ENCODE measurements at regions not wholly inside any gene's neighbourhood (a gene's known extent, or its start where the extent isn't known, plus 50 kb on each side); places are given as distances from the start of the nearest gene placed in this dataset.

DNA sequence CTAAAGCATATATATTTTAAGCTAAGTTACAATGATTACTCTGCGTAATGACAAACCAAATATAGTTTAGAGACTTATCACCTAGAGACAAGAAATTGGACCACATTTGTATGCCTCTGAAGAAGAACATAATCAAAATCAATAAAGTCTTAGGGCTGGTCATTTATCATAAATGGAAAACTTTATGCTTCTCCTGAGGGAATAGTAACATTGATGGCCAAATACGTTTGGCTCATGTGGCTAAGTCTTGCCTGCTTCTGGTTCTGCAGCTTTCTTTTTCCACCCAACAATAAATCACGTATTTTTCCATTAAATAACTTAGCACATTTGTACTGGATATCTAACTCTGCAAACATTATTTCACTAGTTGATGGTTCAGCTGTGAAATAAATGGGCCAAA is 458.4 kb downstream of the SLITRK1 start:
- no peak overlapping the region for H3K27ac ChIP-seq
- TF ChIP-seq ZFX (IDR thresholded peaks at IDR 0.05) = no peak
- TF ChIP-seq, protein P1, sequence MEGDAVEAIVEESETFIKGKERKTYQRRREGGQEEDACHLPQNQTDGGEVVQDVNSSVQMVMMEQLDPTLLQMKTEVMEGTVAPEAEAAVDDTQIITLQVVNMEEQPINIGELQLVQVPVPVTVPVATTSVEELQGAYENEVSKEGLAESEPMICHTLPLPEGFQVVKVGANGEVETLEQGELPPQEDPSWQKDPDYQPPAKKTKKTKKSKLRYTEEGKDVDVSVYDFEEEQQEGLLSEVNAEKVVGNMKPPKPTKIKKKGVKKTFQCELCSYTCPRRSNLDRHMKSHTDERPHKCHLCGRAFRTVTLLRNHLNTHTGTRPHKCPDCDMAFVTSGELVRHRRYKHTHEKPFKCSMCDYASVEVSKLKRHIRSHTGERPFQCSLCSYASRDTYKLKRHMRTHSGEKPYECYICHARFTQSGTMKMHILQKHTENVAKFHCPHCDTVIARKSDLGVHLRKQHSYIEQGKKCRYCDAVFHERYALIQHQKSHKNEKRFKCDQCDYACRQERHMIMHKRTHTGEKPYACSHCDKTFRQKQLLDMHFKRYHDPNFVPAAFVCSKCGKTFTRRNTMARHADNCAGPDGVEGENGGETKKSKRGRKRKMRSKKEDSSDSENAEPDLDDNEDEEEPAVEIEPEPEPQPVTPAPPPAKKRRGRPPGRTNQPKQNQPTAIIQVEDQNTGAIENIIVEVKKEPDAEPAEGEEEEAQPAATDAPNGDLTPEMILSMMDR (conservative IDR thresholded peaks at IDR 0.05) = no peak

DNA sequence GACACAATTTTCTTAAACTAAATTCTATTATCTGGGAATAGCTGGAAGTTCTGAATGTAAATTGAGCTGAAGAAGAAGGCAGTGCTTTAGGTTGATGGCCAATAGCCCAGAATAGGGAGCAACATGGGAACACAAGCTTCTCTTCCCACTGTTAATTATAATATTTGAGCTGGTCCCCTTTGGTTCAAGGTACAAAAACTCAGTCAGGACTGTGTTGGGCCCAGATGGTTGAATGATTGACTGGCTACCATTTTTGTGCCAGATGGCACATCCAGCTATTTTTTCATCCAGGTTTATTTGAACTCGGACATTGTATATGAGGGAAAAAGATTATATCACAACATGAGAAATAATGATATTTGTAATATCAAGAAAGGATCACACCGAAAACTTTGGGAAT is 458.9 kb downstream of the SLITRK1 start:
- TF ChIP-seq, protein P1 (conservative IDR thresholded peaks at IDR 0.05) = no peak
- TF ChIP-seq ZFX (IDR thresholded peaks at IDR 0.05) = no peak
- no peak overlapping the region for H3K27ac ChIP-seq

DNA sequence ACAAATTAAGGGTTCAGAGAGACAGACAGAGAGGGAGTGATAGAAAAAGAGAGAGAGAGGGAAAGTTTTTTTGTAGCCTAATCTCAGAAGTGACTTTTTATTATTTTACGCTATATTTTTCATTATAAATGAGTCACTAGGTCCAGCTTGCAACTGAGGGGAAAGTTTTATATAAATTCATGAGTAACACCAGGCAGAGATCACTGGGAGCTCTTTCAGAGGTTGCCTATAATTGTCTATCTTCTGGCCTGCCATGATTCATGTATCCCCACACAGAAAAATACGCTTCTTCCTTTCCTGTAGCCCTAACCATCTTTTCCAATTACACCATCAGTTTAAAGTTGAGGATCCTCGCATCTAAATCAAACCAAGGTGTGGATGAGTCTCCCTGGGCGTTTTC is 467.9 kb downstream of the SLITRK1 start:
- TF ChIP-seq, protein P1 (conservative IDR thresholded peaks at IDR 0.05) = no peak
- no peak for TF ChIP-seq ZFX (IDR thresholded peaks at IDR 0.05)
- no peak overlapping the region for H3K27ac ChIP-seq

DNA sequence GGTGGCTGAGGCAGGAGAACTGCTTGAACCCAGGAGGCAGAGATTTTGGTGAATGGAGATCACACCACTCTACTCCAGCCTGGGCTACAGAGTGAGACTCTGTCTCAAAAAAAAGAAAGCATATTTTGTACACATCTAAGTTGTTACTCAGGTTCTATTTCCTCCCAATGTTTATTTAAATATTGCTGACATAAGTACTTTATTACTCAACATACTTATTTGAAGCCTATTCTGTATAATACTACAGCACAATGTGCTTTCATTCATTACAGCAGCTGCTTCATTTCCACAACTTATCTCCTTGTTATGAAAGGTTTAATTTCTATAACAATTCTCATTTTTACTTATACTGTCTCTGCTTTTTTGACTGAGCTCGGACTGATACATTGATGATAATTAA is 495.7 kb downstream of the SLITRK1 start:
- TF ChIP-seq, protein P1 (conservative IDR thresholded peaks at IDR 0.05) = no peak
- TF ChIP-seq ZFX (IDR thresholded peaks at IDR 0.05) = no peak

DNA sequence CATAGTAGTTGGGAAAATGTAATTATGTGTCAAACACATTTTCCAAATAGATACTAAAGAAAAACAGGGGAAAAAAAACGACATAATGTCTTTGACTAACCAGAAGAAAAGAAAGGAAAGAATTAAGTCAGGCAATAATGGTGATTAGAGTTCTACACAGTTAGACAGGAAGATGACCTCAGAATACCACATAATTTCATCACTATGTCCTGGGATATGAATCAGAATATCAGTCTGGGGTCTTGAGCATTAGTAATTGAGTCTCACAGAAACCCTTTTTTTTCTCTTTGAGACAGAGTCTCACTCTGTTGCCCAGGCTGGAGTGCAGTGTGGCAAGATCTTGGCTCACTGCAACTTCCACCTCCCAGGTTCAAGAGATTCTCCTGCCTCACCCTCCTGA is 503.4 kb downstream of the SLITRK1 start:
- no peak overlapping the region for H3K27ac ChIP-seq
- TF ChIP-seq ZFX (IDR thresholded peaks at IDR 0.05) = no peak
- TF ChIP-seq, protein P1 (conservative IDR thresholded peaks at IDR 0.05) = no peak

More for the DNA sequence above, 495.7 kb downstream of the SLITRK1 start:
- H3K27ac ChIP-seq = no peak overlapping the region

DNA sequence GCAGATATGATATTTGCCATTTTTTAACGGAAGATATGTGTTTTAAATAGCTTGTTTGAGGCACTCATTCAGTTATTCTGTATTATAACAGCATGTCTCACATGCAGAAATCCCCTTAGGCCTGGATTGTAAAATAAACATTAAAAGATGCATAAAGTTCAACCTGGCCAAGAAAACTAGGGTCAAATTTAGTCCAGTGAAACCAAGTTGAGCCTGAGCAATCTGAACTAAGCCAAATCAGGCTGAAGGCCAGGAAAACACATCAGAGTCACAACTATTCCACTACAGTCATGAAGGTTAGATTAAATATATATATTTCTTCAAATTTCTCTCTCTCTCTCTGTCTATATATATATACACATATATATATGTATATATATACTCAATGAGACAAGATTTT is 504.8 kb downstream of the SLITRK1 start:
- TF ChIP-seq, protein P1 (conservative IDR thresholded peaks at IDR 0.05) = no peak
- TF ChIP-seq ZFX (IDR thresholded peaks at IDR 0.05) = no peak
- no peak overlapping the region for H3K27ac ChIP-seq

DNA sequence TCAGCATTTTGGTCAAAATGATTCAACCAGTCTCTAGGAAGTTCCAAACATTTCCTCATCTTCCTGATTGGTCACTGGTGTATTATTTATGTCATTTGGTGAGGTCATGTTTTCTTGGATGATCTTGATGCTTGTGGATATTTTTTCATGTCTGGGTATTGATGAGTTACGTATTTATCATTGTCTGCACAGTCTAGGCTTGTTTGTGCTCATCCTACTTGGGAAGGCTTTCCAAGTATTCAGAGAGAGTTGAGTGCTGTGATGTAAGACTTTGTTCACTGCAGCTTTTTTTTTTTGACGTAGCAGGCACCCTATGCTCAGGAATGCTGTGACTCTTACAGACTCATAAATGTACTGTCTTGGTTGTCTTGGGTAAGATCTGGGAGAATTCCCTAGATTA is 509.5 kb downstream of the SLITRK1 start:
- H3K27ac ChIP-seq = no peak overlapping the region
- TF ChIP-seq, protein P1 (conservative IDR thresholded peaks at IDR 0.05) = no peak
- TF ChIP-seq ZFX (IDR thresholded peaks at IDR 0.05) = no peak
